Stimulated activated CD4-positive, alpha-beta T cell treated with anti-CD3 and anti-CD28 coated beads, TNF-alpha, amount 100 ng/mL, for 24 hours (primary cell): ENCODE measurements at regions not wholly inside any gene's neighbourhood (a gene's known extent, or its start where the extent isn't known, plus 50 kb on each side); places are given as distances from the start of the nearest gene placed in this dataset.

ENCODE experiments used
- DNase-seq, 3 experiments: peaks; one replicate each; pipeline ENCODE4 v3.0.0-alpha.2; 2020; ENCODE audit warnings: low read depth in 3 of 3

DNA sequence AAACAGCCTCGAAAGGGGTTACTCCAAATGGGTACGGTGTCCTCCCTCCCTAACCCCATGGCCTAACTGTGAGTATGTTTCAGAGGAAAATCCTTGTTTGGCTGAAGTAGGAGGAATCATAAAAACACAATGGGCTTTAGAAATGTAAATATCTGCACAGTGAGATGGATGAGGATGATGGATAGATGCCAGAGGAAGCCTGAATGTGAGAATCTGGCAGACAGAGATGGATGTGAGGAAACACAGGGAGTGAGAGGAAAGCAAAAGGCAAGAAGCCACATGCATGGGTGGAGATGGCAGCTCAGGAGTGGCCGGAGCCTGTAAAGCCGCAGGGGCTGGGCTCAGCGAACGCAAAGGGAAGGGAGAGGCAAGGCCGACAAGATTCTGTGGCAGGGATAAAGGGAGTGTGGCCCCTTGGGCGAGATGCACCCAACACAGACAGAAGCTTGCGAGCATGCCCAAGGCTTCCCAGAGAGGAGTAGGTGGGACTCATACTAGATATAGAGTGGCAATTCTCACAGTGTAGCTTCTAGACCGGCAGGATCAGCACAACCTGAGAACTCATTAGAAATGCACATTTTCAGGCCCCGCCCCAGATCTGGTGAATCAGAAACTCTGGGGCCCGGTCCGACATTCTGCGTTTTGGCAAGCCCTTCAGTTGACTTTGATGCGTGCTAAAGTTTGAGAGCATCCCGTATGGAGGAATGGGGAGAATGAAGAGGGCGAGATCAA, 237.3 kb upstream of the CADM1 start:
- DNase-seq = no peak

DNA sequence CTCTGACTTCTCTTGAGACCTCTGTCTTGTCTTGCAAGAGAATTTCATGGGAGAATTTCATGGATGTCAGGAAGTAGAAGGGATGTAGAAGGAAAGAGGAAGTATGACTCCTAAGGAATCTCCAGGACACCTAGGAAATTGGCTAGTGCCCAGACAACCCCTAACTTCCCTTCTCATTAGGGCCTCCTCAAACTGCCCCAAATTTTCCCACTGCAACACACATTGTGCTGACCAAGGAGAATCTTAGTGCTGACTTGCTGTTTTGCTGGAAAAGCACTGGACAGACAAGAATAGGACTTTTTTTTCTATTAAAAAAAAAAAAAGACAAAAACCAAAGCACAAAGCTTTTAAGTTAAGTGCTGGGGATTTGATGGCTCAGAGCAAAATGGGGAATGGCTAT, 236.1 kb upstream of the CADM1 start:
- DNase-seq = no peak

DNA sequence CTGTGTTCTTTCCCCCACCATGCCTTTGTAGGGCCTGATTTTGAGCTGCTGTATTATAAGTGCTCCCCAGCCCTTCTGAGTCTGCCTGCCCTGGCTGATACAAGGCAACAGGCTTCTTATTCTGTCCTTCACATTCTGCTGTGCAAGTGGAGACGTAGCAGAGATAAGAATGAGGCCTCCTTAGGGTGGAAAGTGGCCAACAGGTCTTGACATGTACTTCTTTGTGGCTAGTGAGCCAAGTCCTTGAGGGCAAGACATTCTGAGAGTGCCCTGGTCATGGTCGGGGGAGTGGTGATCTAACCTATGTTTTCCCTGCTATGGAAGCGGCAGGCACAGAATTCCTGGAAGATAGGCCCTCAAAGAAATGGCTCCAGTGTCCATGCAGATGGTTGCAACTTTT, 235.7 kb upstream of the CADM1 start:
- no peak for DNase-seq

DNA sequence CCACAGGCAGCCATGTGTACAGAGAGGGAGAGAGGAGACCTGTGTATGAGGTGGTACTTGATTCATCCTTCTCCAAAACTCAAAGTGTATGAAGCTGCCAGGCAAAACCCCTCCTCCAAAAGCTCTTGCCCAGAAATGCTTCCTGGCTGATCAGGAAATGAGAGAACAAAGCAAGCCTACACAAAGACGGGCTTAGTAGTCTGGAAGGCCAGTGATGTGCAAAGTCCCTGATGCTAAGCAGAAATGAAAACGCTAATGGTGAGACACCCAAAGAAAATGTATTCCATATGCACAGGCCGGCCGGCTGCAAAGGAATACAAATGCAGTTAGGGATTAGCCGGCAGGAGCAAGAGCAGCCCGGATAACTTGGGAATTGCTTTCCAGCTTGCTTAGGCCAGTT, 234.9 kb upstream of the CADM1 start:
- no peak for DNase-seq

DNA sequence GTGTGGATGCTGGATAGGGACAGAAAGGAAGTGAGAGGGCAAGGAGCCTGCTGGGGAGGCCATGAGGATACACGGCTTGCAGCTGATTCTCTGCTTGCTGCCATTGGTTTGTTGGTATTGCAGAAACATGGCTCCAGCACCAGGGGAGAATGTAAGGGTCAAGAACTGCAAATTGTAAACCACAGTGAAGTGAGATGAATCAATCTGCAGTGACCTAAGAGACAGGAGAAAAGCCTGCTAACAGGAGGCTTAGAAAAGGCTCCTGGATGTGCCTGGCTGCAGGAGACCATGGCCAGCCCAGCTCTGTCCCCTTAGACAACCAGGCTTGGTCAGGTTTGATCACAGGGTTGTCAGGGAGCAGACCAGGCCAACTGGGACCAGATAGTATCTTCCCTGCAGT, 233.7 kb upstream of the CADM1 start:
- no peak for DNase-seq

DNA sequence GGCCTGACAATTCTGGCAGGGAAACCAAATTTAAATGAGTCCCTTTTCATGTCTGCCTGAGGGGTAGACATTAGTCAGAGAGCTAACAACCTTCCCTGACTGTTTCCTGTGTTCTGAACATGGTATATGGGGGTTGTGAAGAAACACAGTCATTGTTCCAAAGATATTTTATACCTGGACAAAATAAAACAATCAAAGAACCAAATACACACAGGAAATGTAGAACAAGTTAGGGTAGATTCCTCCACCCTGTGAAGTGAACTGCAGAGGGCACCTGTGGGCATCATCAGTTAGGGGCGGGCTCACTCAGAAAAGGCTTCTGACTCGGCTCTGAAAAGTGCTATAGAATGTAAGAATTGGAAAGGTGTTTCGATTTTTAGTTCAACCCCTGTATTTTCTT, 231.9 kb upstream of the CADM1 start:
- no peak for DNase-seq

DNA sequence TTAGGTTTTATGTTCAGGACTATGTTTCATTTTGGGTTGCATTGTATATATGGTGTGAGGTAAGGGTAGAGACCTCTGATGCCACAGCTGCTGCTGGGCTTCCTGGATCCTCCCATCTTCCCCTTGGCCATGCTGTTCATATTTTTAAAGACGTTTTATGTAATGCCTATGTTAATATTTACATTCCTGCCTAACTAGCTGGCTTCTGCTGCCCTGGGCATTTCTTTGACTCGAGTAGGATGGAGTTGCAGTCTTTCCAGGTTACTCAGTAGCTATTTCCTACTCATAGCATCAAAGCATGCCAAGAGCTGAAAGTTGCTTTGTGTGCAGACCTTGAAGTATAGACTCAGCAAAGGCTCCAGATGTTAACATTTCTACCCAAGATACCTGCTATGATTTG, 220.5 kb upstream of the CADM1 start:
- DNase-seq = no peak

DNA sequence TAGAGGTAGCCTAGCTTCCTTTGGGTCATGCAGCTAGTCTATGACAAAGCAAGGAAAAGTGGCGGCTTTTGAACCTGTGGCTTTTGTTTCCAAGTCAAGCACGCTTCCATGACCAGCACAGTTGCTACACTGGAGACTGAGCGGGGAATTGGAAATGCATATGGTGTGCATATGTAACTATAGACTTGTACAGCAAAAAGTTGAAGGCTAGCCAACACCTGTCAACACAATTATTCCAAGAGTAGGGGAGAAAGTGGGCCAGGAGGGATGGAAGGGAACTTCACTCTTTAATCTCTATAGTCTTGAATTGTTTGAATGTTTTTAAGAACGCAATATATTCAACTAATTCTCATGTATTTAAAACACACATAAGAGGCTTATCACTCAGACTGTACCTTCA, 218.5 kb upstream of the CADM1 start:
- no peak for DNase-seq

DNA sequence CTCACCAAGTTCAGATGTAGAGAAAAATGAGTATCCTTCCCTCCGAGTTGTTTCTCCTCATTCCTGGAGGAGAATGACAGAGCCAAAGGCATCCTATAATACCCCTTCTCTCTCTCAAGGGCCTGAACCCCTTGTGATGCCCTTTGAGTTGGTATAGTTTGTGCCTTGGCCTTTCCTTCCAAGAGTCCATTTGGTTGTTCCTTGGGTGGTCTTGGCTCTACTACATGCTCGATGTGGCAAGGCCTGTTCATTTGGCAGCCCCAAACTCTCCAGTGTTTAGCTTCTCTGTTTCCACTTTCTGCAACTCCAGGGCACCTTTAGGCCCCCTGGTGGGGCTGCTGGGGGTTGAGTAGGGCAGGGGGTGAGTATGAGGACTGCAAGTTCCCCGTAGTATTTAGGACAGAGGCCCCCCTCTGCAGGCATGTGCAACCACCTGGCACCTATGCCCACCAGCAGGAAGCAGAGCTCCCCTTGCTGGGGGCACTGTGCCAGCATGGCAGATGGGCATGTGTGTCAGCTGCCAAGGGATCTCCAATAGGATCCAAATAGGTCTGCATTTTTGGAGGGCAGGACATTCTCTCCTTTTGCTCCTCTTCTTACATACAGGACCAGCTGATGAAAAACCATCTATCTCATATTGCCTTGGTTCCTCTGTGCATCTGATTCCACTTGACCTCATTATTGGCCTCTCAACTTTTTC, 217.2 kb upstream of the CADM1 start:
- DNase-seq = no peak

DNA sequence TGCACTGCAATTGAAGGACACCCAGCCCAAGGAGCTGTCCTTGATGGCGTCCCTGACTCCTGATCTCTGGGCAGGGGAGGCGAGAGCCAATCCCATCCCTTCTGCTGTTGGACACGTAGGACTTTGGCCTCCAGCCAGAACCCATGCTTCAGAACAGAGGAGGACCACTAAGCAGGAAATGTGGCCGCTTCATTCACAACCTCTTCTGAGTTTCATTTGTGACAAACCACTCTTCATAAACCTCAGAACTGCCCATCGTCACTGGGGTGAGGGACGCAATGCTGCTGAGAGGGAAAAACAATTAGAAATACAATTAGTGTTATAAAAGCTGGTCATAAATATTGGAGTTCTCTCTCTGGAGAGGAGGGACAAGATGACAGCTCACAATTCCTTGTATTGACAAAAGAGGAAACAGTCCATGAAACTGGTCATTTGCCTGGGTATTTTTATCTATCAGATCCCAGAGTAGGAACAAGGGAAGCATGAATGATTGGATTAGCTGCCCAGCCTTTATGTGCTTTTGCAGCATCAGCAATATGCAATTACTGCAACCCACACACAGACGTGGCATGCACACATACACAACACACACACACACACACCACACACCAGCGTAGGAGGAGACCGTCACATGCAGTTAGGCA, 216.5 kb upstream of the CADM1 start:
- no peak for DNase-seq

DNA sequence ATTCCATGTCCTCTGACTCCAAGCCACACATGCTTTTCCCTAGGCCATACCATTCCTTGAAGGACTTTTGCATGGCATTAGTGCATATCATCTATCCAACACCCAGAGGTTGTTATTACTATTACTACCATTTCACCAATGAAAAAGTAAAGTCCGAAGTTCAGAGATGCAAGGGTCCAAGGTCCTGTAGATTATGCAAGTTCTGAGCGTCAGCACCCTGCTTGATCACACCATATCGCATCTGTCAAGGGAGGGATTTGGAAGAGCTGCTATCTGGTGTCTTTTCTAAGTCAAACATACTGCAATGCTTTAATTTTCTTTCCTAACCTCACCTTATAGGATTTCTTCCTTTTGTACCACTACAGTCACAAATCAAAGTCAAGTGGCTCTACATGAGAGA, 214.7 kb upstream of the CADM1 start:
- DNase-seq = no peak

DNA sequence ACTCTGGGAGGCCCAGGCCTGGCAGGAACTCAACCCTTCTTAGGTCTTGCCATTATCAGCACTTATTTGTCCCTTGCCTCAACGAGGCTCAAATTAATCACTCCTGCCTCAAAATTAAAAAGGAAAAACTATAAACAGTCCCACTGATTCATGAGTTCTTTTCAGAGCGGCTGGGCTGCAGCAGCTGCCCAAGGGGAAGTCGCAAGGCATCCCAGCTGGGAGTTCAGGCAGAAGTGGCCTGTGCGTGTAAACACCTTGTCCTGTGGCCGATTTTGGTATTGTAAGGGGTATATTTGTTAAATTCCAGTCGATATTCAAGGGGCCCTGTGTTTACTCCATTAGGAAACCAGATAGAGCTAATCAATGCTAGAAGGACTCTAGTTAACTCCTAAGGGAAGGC, 213.9 kb upstream of the CADM1 start:
- no peak for DNase-seq

DNA sequence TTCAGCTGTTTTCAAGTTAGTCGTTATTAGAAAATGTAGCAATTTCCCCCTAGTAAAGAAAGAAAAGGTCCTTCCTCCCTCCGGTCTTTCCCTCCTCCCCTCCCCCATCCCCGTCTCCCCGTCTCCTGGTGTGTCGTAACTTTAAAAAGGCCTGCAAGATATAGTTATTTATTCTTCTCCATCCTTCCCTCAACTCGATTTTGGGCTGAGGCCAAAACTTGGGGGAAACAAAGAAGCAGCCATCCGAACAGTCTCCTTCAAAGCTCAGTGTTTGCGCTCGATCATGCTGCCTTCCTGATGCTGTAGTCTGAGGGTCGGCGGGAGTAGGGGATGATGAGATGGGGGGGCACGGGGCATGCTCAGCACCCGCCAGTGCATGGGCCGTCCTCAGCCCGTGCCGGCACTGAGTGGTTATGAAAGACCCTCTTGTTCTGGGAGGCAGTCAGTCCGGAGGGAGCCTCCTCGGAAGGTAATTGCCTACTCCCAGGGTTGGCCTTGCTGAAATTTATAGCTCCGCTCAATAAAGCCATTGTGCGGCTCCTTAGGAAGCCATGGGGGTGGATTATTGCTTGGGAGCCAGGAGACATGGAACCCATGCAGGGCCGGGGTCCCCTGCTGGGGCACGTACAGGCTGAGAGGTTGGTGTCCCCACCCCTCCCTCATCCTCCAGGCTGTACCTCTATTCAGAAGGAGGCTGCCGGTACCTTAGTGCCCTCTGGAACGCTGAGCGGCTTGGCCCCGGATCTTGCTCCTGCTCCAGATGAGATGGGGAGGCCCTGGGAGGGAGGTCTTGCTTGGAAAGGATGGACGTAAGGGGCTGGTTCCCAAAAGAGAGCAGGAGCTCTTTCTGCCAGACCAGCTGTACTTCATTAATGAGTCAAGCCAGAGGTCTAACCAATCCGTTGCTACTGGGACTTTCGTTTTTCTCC, 212.7 kb upstream of the CADM1 start:
- no peak for DNase-seq

DNA sequence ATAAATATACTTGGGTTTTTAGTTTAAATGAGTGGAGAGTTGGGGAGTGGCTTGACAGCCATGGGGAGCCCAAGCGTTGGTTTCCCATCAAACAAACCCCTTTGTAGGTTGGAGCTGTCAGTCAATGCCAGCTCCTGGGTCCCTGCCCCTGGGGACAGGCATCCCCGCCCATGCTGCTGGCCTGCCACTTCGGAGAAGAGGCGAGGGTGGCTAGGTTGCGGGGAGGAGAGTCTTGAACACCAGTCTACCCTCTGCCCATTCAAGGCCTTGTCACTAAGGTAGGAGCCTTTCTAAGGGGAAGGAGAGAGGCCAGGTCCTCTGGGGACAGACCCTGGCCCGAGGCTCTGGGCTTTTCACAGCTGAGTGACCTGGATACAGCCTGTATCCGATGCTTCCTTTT, 211.9 kb upstream of the CADM1 start:
- no peak for DNase-seq

DNA sequence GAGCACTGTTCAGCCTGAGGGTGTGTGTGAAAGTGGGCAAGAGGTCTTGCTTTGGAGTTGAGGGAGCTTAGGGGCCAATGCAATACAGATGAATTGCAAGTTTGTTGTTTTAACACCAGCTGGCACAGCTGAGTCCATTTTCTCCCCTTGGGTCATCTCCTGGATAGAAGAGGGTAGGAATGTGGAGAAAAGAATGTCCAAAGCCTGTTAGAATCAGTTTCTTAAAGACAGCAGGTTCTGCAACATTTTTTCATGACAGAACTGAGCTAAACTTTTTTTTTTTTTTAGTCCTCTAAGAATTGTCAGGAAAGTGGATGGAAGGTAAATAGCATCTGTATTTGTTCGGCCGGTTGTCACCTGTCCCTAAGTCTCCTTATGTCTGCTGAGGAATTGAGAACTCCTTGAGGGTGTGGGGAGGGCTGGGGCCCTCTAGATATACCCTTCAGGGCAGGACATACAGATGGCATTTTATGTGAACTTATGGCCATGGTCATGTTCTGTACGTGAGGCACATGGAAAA, 211.1 kb upstream of the CADM1 start:
- DNase-seq = no peak

DNA sequence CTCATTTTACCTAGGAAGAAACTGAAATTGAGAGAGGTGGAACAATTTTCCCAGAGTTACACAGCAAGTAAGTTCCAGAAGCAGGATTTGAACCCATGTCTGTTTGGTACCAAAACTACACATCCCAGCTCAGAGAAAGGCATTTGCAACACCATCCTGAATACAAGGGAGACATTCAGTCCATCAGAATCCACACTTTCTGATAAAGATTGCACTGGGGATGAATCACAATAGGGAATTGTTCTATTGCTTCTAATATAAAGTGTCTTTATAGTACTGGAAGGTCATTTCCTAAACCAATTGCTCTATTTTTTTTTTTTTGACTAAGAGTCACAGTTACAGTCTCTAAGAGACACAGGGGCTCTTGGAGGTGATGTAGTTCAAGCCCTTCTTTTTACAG, 208.1 kb upstream of the CADM1 start:
- DNase-seq = no peak

DNA sequence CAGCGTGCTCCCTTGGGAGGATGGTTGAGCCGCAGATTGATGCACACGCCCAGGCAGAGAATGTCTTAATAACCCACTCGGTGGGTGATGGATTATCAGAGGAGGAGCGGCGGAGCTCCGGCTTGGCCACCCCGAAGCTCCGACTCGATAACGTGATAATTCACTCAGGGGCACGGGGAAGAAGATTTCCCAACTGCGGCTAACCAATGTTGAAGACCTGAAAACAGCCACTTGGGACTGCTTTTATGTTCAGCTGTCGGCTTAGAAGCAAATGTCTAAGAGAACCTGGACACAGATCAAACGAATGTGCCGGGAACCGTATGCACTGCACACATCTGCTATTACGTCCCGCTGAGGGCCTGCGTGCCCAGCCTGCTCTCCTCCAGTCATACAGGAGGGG, 206.8 kb upstream of the CADM1 start:
- no peak for DNase-seq

DNA sequence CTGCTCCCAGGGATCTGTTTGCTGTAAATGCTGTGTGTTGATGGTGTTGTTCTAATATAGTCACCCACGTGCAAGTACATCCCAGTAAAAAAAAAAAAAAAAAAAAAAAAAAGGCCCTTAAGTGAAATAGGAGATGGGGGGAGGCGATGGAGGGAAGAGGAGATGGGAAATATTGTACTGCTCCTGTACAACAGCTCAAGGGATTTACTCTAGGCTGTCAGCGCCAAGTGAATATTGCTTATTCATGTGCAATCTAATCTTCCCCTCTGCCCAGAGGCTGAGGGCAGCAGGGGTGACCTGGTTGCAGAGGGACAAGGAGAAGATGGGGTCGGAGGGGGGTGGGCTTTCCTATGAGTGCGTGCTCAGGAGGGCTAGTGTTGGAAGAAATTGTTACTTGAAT, 206.2 kb upstream of the CADM1 start:
- DNase-seq = no peak

DNA sequence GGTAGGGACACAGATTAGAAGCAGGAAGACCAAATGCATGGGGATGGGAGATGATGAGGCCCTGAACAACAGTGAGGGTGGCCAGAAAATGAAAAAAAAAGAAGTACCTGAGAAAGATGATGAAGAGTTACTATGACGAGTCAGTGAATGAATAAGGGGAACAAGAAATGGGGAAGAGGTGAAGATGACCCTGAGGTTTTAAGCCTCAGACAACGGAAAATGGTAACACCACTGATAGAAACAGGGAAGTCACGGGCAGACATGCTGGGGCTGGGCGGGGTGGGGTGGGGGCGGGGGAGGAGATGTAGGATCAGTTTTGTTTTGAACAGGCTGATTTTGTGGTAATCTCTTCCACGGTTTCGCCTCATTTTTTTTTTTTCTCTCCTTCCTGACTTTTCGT, 205.1 kb upstream of the CADM1 start:
- no peak for DNase-seq

DNA sequence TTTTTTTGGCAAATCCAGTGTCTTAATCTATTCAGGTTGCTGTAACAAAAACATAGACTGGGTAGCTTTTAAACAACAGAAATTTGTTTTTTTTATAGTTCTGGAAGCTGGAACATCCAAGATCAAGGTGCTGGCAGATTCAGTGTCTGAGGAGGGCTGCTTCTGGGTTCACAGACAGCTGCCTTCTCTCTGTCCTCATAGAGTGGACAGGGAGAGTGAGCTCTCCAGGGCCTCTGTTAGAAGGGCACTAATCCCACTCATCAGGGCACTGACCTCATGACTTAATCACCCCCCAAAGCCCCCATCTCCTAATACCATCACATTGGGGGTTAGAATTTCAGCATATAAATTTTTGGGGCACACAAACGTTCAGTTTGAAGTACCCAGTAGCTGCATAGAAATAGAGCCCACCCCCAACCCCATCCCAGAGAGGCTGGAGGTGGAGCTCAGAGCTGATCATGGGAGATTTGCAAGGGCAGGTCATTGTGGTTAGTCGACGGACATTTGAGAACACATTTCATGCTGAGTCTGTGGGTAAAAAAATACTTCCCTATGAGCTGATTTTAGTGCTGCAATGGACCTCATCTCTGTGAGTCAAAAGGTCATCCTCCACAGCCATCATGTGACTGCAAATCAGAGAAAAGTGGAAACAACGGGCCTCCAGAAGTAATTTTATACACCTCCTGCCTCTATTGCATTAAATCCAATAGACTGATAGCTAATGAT, 203.1 kb upstream of the CADM1 start:
- no peak for DNase-seq

DNA sequence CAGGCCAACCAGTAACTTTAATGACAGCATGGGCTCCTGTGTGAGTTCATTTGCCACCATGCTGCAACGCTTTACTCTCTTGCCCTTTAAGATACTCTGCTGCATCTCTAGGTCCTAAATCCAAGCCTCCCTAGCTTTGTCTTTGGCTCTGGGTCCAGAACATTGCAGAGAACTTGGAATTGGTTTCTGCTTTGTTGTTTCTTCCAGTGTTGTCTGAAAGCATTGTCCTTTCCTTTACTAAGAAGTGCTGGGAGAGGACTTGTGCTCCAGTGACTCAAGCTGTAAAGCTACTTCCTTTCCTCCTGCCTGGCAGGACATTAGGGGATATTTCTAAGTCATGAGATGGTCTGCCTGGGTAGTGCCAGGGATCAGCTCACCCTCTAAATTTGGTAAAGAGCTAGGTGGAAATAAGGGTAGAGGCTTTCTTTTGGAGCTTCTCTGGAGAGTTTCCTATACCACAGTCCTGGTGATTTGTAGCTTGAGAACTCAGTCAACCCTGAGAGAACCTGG, 202.5 kb upstream of the CADM1 start:
- no peak for DNase-seq
